PC-9 (cell line): ENCODE measurements at regions not wholly inside any gene's neighbourhood (a gene's known extent, or its start where the extent isn't known, plus 50 kb on each side); places are given as distances from the start of the nearest gene placed in this dataset.

Experiments
- CTCF ChIP-seq: fragments of 200-600 bp; sonication (generic); conservative IDR thresholded peaks from 2 replicates; pipeline ENCODE4 v1.6.1; 2017; ENCODE audit warnings: mixed run types, antibody characterized with exemption, mild to moderate bottlenecking, moderate library complexity
- EZH2 ChIP-seq: fragments of 200-600 bp; sonication (generic); IDR thresholded peaks from 2 replicates; pipeline ENCODE4 v1.8.0; 2017; ENCODE audit warnings: antibody characterized with exemption, low read depth

- TF ChIP-seq CTCF (no peak), EZH2 (no peak)
These were observed 248.2 kb downstream of the ZNF536 start for GRCh38 chr19:30620354-30620753.
